ENCODE measurements at regions not wholly inside any gene's neighbourhood (a gene's known extent, or its start where the extent isn't known, plus 50 kb on each side); places are given as distances from the start of the nearest gene placed in this dataset.
"Not testable (repeated sequence)": the region's sequence is repeated elsewhere in the genome, so short reads cannot be mapped to it uniquely, and the experiment has no call there.

GRCh38 chr21:5113092-5113491 lies 5408.3 kb upstream of the TPTE start:
- intact Hi-C loops (cut with DNase I; ENCODE audit: low total_unique reads) = not testable (repeated sequence)
- no CpG with 5 or more reads among the region's 10 CpGs for WGBS, 2 donors

GRCh38 chr21:5114468-5114867 lies 5406.9 kb upstream of the TPTE start:
- H3K9me3 ChIP-seq; H3K27me3 ChIP-seq; H3K4me1 ChIP-seq; H3K27ac ChIP-seq; H3K36me3 ChIP-seq (ENCODE audit: low read depth, missing control alignments); H3K4me3 ChIP-seq; DNase-seq; intact Hi-C loops (cut with DNase I; ENCODE audit: low total_unique reads): not testable (repeated sequence)
- no CpG with 5 or more reads among the region's 8 CpGs for WGBS, 2 donors

More at GRCh38 chr21:5113092-5113491, 5408.3 kb upstream of the TPTE start:
- not testable (repeated sequence) for H3K4me1 ChIP-seq; H3K4me3 ChIP-seq; H3K9me3 ChIP-seq; H3K27me3 ChIP-seq; H3K36me3 ChIP-seq (ENCODE audit: low read depth, missing control alignments); DNase-seq; H3K27ac ChIP-seq

- 100% methylated on average over 5 of the region's 24 CpGs; no CpG with 5 or more reads in 1 of the 2 donors for WGBS, 2 donors
- H3K4me3 ChIP-seq; H3K27me3 ChIP-seq; intact Hi-C loops (cut with DNase I; ENCODE audit: low total_unique reads); H3K27ac ChIP-seq; H3K36me3 ChIP-seq (ENCODE audit: low read depth, missing control alignments); H3K9me3 ChIP-seq; DNase-seq; H3K4me1 ChIP-seq: not testable (repeated sequence)
These were observed 5406.3 kb upstream of the TPTE start for GRCh38 chr21:5114893-5115645.

DNA sequence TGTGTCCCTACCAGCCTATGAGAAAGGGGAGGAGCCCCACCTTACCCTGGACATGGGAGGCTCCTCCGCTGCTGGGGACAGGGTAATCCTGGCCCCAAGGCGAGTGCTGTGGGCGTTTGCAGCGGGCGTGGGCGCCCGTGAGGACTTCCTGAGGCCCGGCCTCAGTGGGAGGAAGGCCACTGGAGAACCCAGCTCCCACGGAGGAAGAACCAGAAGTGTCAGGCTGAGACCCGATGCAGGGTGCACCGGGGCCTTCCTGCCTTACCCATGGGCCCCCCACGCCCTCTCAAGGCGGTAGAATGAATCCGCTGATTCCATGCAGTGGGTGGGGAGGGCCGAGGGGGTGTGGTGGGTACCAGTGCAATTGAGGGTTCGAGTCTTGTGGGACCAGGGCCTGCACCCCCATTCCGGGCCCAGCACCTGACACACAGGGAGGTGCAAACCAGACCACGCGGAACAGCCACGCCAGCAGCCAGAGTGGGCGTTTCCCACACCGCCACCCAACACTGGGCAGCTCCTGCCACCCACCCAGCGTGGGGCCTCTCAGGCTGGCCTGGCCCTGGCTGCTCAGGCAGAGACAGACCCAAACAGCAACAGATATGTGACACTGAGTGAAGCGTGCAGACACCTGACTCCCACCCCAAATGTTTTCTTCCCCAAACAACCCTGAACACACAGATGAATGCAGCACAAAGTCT lies 5405.6 kb upstream of the TPTE start:
- H3K9me3 ChIP-seq; H3K27me3 ChIP-seq; H3K4me3 ChIP-seq; DNase-seq; H3K27ac ChIP-seq; H3K4me1 ChIP-seq; intact Hi-C loops (cut with DNase I; ENCODE audit: low total_unique reads); H3K36me3 ChIP-seq (ENCODE audit: low read depth, missing control alignments): not testable (repeated sequence)
- WGBS, 2 donors = 67% methylated on average over 6 of the region's 24 CpGs; no CpG with 5 or more reads in 1 of the 2 donors

DNA sequence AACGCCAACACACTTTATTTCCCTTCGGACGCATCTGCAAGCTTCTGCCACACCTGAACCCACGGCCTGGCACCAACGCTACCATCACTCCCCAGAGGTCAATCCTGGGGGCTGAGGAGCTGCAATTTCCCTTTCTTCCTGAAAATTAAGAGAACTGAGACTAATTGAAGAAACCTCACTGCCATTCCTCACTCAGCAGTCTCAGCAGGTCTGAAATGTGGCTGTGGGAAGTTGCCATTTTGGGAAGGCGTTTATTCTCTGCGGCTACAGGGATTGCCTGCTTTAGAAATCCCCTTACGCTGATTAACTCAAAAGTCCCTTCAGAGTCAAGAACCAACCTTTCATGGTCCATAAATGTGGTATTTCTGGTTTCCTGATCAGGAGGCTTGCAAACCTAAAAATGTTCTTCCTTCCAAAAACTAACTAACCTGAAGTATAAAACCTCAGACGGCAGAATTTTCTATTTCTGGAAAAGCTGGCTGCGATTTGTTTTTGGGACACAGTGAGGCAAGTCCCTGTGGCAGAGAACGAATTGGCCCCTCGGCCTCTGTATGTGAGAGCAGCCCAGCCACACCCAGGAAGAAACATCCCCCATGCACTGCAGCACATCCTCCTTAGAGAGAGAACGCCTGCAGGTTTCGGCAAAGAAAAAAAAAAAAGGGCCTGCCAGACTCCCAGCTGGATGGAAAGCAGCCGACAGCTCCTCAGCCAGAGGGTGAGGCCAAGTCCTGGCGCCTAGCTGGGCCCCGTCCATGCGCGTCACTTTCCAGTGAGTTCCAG lies 5404.8 kb upstream of the TPTE start:
- H3K27me3 ChIP-seq; H3K9me3 ChIP-seq; intact Hi-C loops (cut with DNase I; ENCODE audit: low total_unique reads); H3K27ac ChIP-seq; H3K36me3 ChIP-seq (ENCODE audit: low read depth, missing control alignments); H3K4me1 ChIP-seq; H3K4me3 ChIP-seq; DNase-seq: not testable (repeated sequence)
- WGBS, 2 donors = no CpG with 5 or more reads among the region's 19 CpGs

DNA sequence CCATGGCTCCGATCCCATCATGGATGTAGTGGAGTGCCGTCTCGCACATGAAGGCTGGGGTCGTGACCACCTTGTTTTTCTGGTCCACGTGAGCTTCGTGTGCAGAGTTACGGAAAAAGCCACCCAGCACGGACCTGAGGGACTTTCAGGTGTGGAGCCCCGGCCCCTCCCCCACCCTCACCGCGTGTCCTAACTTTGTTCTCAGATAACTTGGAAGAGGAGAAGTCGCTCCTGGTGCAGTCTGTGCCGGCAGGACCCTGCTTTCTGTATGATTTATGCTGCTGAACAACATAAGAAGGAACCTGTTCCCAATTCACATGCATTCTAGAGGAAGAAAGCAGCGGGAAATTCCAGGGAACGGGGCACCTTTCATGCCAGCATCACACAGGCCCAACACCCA lies 5404.2 kb upstream of the TPTE start:
- intact Hi-C loops (cut with DNase I; ENCODE audit: low total_unique reads); H3K36me3 ChIP-seq (ENCODE audit: low read depth, missing control alignments); H3K4me1 ChIP-seq; H3K27ac ChIP-seq; H3K9me3 ChIP-seq; DNase-seq; H3K27me3 ChIP-seq; H3K4me3 ChIP-seq: not testable (repeated sequence)
- 69% methylated on average over 2 of the region's 15 CpGs; no CpG with 5 or more reads in 1 of the 2 donors for WGBS, 2 donors

DNA sequence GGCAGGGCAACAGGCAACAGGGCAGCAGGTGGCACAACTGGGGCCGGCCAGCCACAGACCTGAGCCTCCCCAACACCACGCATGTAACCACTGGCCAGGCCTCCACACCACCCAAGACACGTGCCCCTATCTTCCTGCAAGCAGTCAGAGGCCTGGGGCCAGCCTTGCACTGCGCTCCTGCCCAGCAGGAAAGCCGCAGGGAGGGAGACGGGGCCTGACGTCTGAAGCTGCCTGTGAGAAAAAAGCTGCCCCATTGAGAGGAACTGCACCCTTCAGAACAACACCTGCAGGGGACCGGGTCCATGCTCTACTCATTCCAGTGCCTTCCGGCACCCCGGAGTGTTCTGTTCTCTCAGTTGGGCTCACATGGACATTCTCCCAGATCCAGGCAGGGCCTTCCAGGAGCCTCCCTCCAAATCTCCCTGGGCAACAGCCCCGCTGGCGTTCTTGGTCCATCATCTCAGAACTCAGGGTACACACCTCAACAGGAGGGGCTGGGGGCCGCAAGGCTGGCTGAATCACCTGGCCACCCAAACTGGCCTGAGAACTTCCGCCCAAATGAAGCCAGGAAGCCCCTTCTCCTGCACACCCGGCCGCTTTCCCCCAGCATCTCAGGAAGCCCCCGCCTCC lies 5403.6 kb upstream of the TPTE start:
- intact Hi-C loops (cut with DNase I; ENCODE audit: low total_unique reads); H3K27ac ChIP-seq; H3K36me3 ChIP-seq (ENCODE audit: low read depth, missing control alignments); H3K4me1 ChIP-seq; H3K4me3 ChIP-seq; H3K9me3 ChIP-seq; H3K27me3 ChIP-seq; DNase-seq: not testable (repeated sequence)
- no CpG with 5 or more reads among the region's 17 CpGs for WGBS, 2 donors

DNA sequence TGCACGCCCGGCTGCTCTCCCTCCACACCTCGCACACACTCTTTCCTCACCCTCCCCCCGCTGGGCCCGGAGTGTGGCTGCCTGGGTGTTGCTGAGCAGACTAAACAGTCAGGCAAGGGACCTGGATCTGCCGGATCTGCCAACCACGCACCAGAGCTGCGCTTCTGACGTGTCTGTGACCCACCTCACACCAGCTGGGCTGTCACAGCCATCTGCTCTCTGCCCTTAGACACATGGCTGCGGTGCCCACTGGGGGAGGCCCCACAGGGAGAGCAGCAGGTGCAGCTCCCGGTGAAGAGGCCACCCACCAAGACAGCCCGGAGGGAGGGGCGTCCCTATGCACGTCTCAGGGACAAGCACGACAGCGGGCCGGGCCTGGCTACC lies 5403.1 kb upstream of the TPTE start:
- H3K4me3 ChIP-seq; H3K4me1 ChIP-seq; H3K27me3 ChIP-seq; H3K27ac ChIP-seq; DNase-seq; intact Hi-C loops (cut with DNase I; ENCODE audit: low total_unique reads); H3K36me3 ChIP-seq (ENCODE audit: low read depth, missing control alignments); H3K9me3 ChIP-seq: not testable (repeated sequence)
- no CpG with 5 or more reads among the region's 17 CpGs for WGBS, 2 donors

DNA sequence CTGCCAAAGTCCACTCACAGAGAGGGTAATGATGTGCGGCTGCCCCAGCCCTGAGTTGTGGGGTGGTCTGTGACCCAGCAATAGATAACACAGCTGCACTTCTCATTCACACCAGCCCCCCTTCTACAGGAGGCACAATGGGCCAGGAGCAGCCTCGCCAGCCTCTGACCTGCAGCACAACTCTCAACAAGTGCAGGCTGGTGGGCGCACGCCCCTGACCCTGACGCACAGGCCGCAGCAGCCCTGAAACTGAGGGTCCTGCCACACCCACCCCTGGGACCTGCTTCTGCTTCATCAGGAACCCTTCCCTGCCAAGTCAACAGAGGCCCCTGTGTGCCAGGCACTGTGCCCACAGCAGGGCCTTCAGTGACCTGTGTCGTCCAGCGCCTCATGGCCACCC lies 5402.2 kb upstream of the TPTE start:
- H3K27ac ChIP-seq; H3K4me3 ChIP-seq; H3K9me3 ChIP-seq; intact Hi-C loops (cut with DNase I; ENCODE audit: low total_unique reads); H3K27me3 ChIP-seq; DNase-seq; H3K4me1 ChIP-seq; H3K36me3 ChIP-seq (ENCODE audit: low read depth, missing control alignments): not testable (repeated sequence)
- WGBS, 2 donors = 100% methylated on average over 5 of the region's 8 CpGs; no CpG with 5 or more reads in 1 of the 2 donors

DNA sequence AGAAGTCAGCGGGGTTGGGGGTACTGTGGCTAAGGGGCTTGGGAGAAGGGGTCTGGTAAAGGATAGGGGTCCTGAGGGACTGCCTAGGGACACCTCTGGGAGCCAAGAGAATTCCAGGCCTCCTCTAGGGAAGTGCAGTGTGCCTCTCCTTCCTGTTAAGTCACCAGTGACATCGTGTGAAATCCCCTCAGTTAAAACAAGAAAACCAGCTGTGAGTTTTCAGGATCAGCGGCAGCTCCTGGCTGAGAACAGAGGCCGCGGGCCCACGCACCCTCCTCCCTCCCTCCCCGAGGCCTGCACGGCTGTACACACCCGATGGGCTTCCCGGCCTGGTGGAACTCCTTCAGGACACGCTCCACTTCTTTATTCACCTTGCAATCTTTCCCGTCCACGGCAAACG lies 5400.0 kb upstream of the TPTE start:
- intact Hi-C loops (cut with DNase I; ENCODE audit: low total_unique reads); H3K36me3 ChIP-seq (ENCODE audit: low read depth, missing control alignments); H3K27me3 ChIP-seq; H3K9me3 ChIP-seq; H3K4me3 ChIP-seq; H3K4me1 ChIP-seq; H3K27ac ChIP-seq: not testable (repeated sequence)
- 64% methylated on average over 7 of the region's 14 CpGs; no CpG with 5 or more reads in 1 of the 2 donors for WGBS, 2 donors
- peak; percentile 29 for DNase-seq

DNA sequence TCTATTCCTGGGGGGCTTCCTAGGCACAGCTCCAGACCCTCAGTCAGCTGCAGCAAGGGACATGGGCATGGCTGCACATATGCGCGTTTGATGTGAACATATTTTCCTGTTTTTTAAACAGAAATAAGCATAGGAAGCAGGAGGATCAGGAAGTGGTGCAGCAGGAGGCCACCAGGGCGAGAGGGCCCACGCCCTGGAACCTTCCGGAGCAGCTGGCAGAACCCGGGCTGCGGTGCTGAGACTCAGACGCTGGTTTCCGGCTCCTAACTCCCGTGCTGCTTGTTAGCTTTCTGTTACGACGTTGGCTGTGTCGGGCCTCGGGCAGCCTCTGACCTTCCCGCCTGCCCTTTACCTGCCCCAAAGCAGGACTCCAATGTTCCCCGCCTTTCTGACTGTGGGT lies 5399.5 kb upstream of the TPTE start:
- H3K36me3 ChIP-seq (ENCODE audit: low read depth, missing control alignments); H3K4me3 ChIP-seq; H3K27ac ChIP-seq; intact Hi-C loops (cut with DNase I; ENCODE audit: low total_unique reads); DNase-seq; H3K27me3 ChIP-seq; H3K4me1 ChIP-seq; H3K9me3 ChIP-seq: not testable (repeated sequence)
- no CpG with 5 or more reads among the region's 16 CpGs for WGBS, 2 donors
